ENCODE measurements at regions not wholly inside any gene's neighbourhood (a gene's known extent, or its start where the extent isn't known, plus 50 kb on each side); places are given as distances from the start of the nearest gene placed in this dataset.
"Not testable (repeated sequence)": the region's sequence is repeated elsewhere in the genome, so short reads cannot be mapped to it uniquely, and the experiment has no call there.

GRCh38 chr16:52676959-52677358 lies 130.0 kb upstream of the TOX3 start:
- intact Hi-C loops (cut with DNase I): no loop called here

GRCh38 chr16:52671590-52671989 lies 124.6 kb upstream of the TOX3 start:
- Histone ChIP-seq H3K9me3 (no peaks in the 10 kb centered on the region), H3K27me3 (no peaks in the 10 kb centered on the region), H3K4me3 (no peak overlapping the region), H3K36me3 (no peaks in the 10 kb centered on the region), H3K27ac (no peak overlapping the region), H3K4me1 (no peaks in the 10 kb centered on the region)
- intact Hi-C loops (cut with DNase I): no loop called here
- ATAC-seq (no peak), DNase-seq (no peak)
- TF ChIP-seq, protein P1, sequence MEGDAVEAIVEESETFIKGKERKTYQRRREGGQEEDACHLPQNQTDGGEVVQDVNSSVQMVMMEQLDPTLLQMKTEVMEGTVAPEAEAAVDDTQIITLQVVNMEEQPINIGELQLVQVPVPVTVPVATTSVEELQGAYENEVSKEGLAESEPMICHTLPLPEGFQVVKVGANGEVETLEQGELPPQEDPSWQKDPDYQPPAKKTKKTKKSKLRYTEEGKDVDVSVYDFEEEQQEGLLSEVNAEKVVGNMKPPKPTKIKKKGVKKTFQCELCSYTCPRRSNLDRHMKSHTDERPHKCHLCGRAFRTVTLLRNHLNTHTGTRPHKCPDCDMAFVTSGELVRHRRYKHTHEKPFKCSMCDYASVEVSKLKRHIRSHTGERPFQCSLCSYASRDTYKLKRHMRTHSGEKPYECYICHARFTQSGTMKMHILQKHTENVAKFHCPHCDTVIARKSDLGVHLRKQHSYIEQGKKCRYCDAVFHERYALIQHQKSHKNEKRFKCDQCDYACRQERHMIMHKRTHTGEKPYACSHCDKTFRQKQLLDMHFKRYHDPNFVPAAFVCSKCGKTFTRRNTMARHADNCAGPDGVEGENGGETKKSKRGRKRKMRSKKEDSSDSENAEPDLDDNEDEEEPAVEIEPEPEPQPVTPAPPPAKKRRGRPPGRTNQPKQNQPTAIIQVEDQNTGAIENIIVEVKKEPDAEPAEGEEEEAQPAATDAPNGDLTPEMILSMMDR (IDR thresholded peaks at IDR 0.05): no peak

More at GRCh38 chr16:52676959-52677358, 130.0 kb upstream of the TOX3 start:
- DNase-seq (no peak), ATAC-seq (peak; percentile 40)
- Histone ChIP-seq H3K27ac (no peak overlapping the region), H3K4me3 (no peak overlapping the region), H3K9me3 (no peaks in the 10 kb centered on the region), H3K27me3 (no peaks in the 10 kb centered on the region), H3K36me3 (no peaks in the 10 kb centered on the region), H3K4me1 (no peaks in the 10 kb centered on the region)
- TF ChIP-seq, protein P1 (IDR thresholded peaks at IDR 0.05): no peak

DNA sequence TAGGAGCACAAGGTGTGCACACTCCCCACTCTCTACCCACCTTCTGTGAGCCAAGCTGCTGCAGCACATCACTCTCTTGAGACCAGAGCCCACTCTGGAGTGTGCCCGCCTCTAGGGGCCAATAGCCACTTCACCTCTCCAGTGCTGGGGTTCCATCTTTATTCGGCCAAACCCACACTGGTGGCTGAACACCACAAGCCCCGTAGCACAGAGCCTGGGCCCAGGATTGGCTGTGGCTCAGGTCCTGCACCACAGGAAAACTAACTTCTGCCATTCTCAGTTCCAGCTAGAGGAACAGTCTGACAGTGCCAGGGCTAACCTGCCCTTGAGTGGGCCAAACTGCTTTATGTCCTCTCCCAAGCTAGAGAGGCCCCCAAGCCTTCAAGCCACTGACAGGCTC lies 111.0 kb upstream of the TOX3 start:
- ATAC-seq (no peak), DNase-seq (no peak)
- no peaks in the 10 kb centered on the region for H3K27me3 ChIP-seq
- intact Hi-C loops (cut with DNase I): no loop called here
- H3K36me3 ChIP-seq: no peaks in the 10 kb centered on the region
- H3K9me3 ChIP-seq: peaks cover 13% of the 10 kb centered on the region
- H3K4me1 ChIP-seq: no peaks in the 10 kb centered on the region
- TF ChIP-seq, protein P1 (IDR thresholded peaks at IDR 0.05): no peak
- H3K27ac ChIP-seq: no peak overlapping the region
- H3K4me3 ChIP-seq: no peak overlapping the region

DNA sequence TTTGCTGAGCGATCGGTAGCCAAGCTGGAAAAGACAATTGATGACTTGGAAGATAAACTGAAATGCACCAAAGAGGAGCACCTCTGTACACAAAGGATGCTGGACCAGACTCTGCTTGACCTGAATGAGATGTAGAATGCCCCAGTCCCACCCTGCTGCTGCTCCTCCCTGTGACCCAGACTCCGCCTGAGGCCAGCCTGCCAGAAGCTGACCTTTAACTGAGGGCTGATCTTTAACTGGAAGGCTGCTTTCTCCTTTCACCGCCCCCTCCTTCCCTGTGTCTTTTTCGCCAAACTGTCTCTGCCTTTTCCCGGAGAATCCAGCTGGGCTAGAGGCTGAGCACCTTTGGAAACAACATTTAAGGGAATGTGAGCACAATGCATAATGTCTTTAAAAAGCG lies 109.0 kb upstream of the TOX3 start:
- DNase-seq; ATAC-seq; H3K36me3 ChIP-seq; intact Hi-C loops (cut with DNase I); H3K4me1 ChIP-seq; H3K4me3 ChIP-seq; H3K27ac ChIP-seq; H3K27me3 ChIP-seq: not testable (repeated sequence)
- peaks cover 13% of the 10 kb centered on the region for H3K9me3 ChIP-seq

DNA sequence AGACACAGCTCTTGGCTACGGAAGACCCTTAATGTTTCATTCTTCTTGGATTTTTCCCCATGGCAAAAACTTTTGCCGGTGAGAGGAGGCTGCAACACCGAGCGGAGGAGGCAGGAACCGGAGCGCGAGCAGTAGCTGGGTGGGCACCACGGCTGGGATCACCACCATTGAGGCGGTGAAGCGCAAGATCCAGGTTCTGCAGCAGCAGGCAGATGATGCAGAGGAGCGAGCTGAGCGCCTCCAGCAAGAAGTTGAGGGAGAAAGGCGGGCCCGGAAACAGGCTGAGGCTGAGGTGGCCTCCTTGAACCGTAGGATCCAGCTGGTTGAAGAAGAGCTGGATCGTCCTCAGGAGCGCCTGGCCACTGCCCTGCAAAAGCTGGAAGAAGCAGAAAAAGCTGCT lies 108.2 kb upstream of the TOX3 start:
- H3K4me3 ChIP-seq; DNase-seq; H3K27ac ChIP-seq; H3K4me1 ChIP-seq; intact Hi-C loops (cut with DNase I); ATAC-seq; H3K27me3 ChIP-seq; H3K36me3 ChIP-seq: not testable (repeated sequence)
- peaks cover 10% of the 10 kb centered on the region for H3K9me3 ChIP-seq

- Histone ChIP-seq H3K27me3 (no peaks in the 10 kb centered on the region), H3K9me3 (no peaks in the 10 kb centered on the region), H3K4me3 (no peak overlapping the region), H3K4me1 (no peaks in the 10 kb centered on the region), H3K27ac (no peak overlapping the region), H3K36me3 (no peaks in the 10 kb centered on the region)
- intact Hi-C loops (cut with DNase I): no loop called here
- DNase-seq: no peak
- TF ChIP-seq, protein P1 (IDR thresholded peaks at IDR 0.05): no peak
- ATAC-seq: no peak
Measured at GRCh38 chr16:52652033-52652432, 105.1 kb upstream of the TOX3 start.

DNA sequence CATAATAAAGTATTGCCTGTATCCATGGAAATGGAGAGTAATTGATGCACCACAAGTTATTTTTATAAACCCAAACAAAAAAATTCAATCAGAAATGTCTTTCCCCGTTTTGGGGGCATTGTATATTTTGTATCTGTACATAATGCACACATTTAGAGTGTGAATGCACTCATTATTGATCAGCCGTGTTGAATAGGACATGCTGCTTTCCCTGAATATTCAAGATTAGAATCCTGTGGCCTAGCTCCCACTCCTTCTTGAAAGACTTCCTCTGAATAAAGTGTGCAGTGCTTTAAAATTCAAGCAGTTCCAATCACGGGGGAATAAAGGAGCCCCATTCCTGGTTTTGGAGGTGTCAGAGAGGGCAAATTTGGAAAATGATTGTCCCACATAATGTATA lies 103.8 kb upstream of the TOX3 start:
- no peaks in the 10 kb centered on the region for H3K27me3 ChIP-seq
- H3K4me3 ChIP-seq: no peak overlapping the region
- ATAC-seq (no peak), DNase-seq (no peak)
- no peaks in the 10 kb centered on the region for H3K9me3 ChIP-seq
- no peak overlapping the region for H3K27ac ChIP-seq
- H3K36me3 ChIP-seq: no peaks in the 10 kb centered on the region
- intact Hi-C loops (cut with DNase I): no loop called here
- no peaks in the 10 kb centered on the region for H3K4me1 ChIP-seq
- TF ChIP-seq, protein P1 (IDR thresholded peaks at IDR 0.05): no peak

Data from upper lobe of right lung (tissue), 1 donor.